SU-DHL-6 (cell line): ENCODE measurements at regions not wholly inside any gene's neighbourhood (a gene's known extent, or its start where the extent isn't known, plus 50 kb on each side); places are given as distances from the start of the nearest gene placed in this dataset.

ENCODE experiments used
- H2AFZ ChIP-seq: fragments of 200-600 bp; sonication (generic); 2 replicates; pipeline ENCODE4 v1.6.1; 2014; ENCODE audit warnings: low read depth, mild to moderate bottlenecking, moderate library complexity, mixed read lengths, antibody characterized with exemption, low read length; ENCODE audit not compliant: severe bottlenecking
- H3F3A ChIP-seq: fragments of 200-600 bp; shearing (Covaris generic); 2 replicates; pipeline ENCODE4 v1.6.0; 2016; ENCODE audit warnings: antibody characterized with exemption, mild to moderate bottlenecking; ENCODE audit not compliant: insufficient read depth
- H3K27ac ChIP-seq: fragments of 200-600 bp; sonication (generic); 2 replicates; pipeline ENCODE4 v1.5.1; 2016; ENCODE audit warnings: low read depth, mild to moderate bottlenecking, low read length, moderate library complexity, mixed read lengths
- H3K27me3 ChIP-seq: fragments of 200-600 bp; sonication (generic), shearing (Covaris generic); 2 replicates; pipeline ENCODE4 v1.6.0; 2014; ENCODE audit warnings: mild to moderate bottlenecking, low read length
- H3K36me3 ChIP-seq: fragments of 200-600 bp; sonication (generic); 2 replicates; pipeline ENCODE4 v1.6.1; 2014; ENCODE audit warnings: mild to moderate bottlenecking, low read length, mixed read lengths
- H3K4me2 ChIP-seq: fragments of 300-600, 200-600 bp; shearing (Covaris generic), sonication (generic); 2 replicates; pipeline ENCODE4 v1.6.0; 2014; ENCODE audit warnings: low read length, low read depth, mild to moderate bottlenecking; ENCODE audit not compliant: poor library complexity, severe bottlenecking
- H3K4me3 ChIP-seq: fragments of 200-600 bp; sonication (generic); 2 replicates; pipeline ENCODE4 v1.5.1; 2014; ENCODE audit warnings: antibody characterized with exemption, low read length, mild to moderate bottlenecking, mixed read lengths; ENCODE audit not compliant: insufficient read depth, poor library complexity, severe bottlenecking
- H3K79me2 ChIP-seq: fragments of 200-600 bp; sonication (generic); 2 replicates; pipeline ENCODE4 v1.6.1; 2014; ENCODE audit warnings: mild to moderate bottlenecking, low read length, moderate library complexity; ENCODE audit not compliant: insufficient read depth
- H3K9ac ChIP-seq: fragments of 200-600 bp; sonication (generic); 2 replicates; pipeline ENCODE4 v1.7.0; 2014; ENCODE audit warnings: mild to moderate bottlenecking, low read length
- H3K9me2 ChIP-seq: fragments of 200-600 bp; sonication (generic); replicated peaks from 2 replicates; pipeline ENCODE4 v1.6.1; 2014; ENCODE audit warnings: low read length; ENCODE audit not compliant: insufficient read depth
- H3K9me3 ChIP-seq: fragments of 200-600 bp; sonication (generic); 2 replicates; pipeline ENCODE4 v1.6.1; 2014; ENCODE audit warnings: low read length, mixed read lengths; ENCODE audit not compliant: insufficient read depth
- H4K20me1 ChIP-seq: fragments of 200-600 bp; sonication (generic); 2 replicates; pipeline ENCODE4 v1.6.1; 2014; ENCODE audit warnings: low read depth, mild to moderate bottlenecking, antibody characterized with exemption, low read length, moderate library complexity, mixed read lengths
- CTCF ChIP-seq: fragments of 200-600 bp; sonication (generic); IDR thresholded peaks from one replicate; pipeline ENCODE4 v1.5.1; 2017; ENCODE audit warnings: antibody characterized with exemption, mild to moderate bottlenecking, low read length, moderate library complexity; ENCODE audit not compliant: insufficient read depth, poor library complexity, severe bottlenecking
- EZH2phosphoT487 ChIP-seq: fragments of 200-600 bp; sonication (generic), shearing (Covaris generic); conservative IDR thresholded peaks from 2 replicates; pipeline ENCODE4 v1.6.1; 2018; ENCODE audit warnings: mild to moderate bottlenecking, antibody characterized with exemption, low read length, moderate library complexity, mixed read lengths

GRCh38 chr4:45954276-45954675, 169.6 kb downstream of the GABRG1 start:
- Histone ChIP-seq H4K20me1 (no peaks in the 10 kb centered on the region), H3K79me2 (no peaks in the 10 kb centered on the region), H3K9me2 (no peaks in the 10 kb centered on the region), H3K27me3 (no peaks in the 10 kb centered on the region), H3K4me3 (no peak overlapping the region), H3F3A (no peaks in the 10 kb centered on the region), H2AFZ (no peak overlapping the region), H3K4me2 (no peak overlapping the region), H3K9ac (no peak overlapping the region), H3K9me3 (no peaks in the 10 kb centered on the region), H3K36me3 (no peaks in the 10 kb centered on the region), H3K27ac (no peak overlapping the region)
- TF ChIP-seq CTCF (no peak), EZH2phosphoT487 (no peak)

- Histone ChIP-seq H3K79me2 (no peaks in the 10 kb centered on the region), H3K4me2 (no peak overlapping the region), H3K27me3 (no peaks in the 10 kb centered on the region)
These were observed 172.7 kb downstream of the GABRG1 start for GRCh38 chr4:45951153-45951552.

GRCh38 chr4:45946699-45947098, 177.2 kb downstream of the GABRG1 start:
- H3K9ac ChIP-seq: no peak overlapping the region

More at GRCh38 chr4:45951153-45951552, 172.7 kb downstream of the GABRG1 start:
- no peaks in the 10 kb centered on the region for H3K36me3 ChIP-seq
- no peaks in the 10 kb centered on the region for H3K9me3 ChIP-seq
- no peak overlapping the region for H3K4me3 ChIP-seq
- no peak overlapping the region for H3K27ac ChIP-seq
- no peak overlapping the region for H2AFZ ChIP-seq
- H3F3A ChIP-seq: no peaks in the 10 kb centered on the region
- no peak for TF ChIP-seq CTCF
- TF ChIP-seq EZH2phosphoT487: no peak
- H3K9ac ChIP-seq: no peak overlapping the region
- no peaks in the 10 kb centered on the region for H4K20me1 ChIP-seq
- H3K9me2 ChIP-seq: no peaks in the 10 kb centered on the region

More at GRCh38 chr4:45946699-45947098, 177.2 kb downstream of the GABRG1 start:
- Histone ChIP-seq H3K9me3 (no peaks in the 10 kb centered on the region), H3K36me3 (no peaks in the 10 kb centered on the region), H3K27me3 (no peaks in the 10 kb centered on the region), H3K4me2 (no peak overlapping the region), H3F3A (no peaks in the 10 kb centered on the region), H2AFZ (no peak overlapping the region), H3K79me2 (no peaks in the 10 kb centered on the region), H3K4me3 (no peak overlapping the region), H3K9me2 (no peaks in the 10 kb centered on the region), H3K27ac (no peak overlapping the region), H4K20me1 (no peaks in the 10 kb centered on the region)
- no peak for TF ChIP-seq CTCF
- no peak for TF ChIP-seq EZH2phosphoT487
